Left lung (tissue), 4 donors: ENCODE measurements at regions not wholly inside any gene's neighbourhood (a gene's known extent, or its start where the extent isn't known, plus 50 kb on each side); places are given as distances from the start of the nearest gene placed in this dataset.

Experiments
- ATAC-seq: fragments of 200-7000 bp; cut with Tn5 transposase; one replicate; pipeline ENCODE4 v1.9.1; 2020; ENCODE audit warnings: moderate library complexity
- DNase-seq, 4 donors: peaks; one replicate each; pipeline ENCODE4 v3.0.0-alpha.2; 2013 to 2020
- H3K27ac ChIP-seq, 2 donors: fragments of 200-600 bp; sonication (generic) in 1 of 2; one replicate each; pipeline versions ENCODE4 v1.5.0 to v1.8.0; 2020 to 2021
- H3K27me3 ChIP-seq, 2 donors: fragments of 200-600 bp; sonication (generic) in 1 of 2; one replicate each; pipeline versions ENCODE4 v1.5.0 to v1.8.0; 2020 to 2021
- H3K36me3 ChIP-seq, 2 donors: fragments of 200-600 bp; sonication (generic) in 1 of 2; one replicate each; pipeline versions ENCODE4 v1.5.0 to v1.8.0; 2020 to 2021
- H3K4me1 ChIP-seq, 2 donors: fragments of 200-600 bp; one replicate each; pipeline ENCODE4 v1.8.0; 2021
- H3K4me3 ChIP-seq, 2 donors: fragments of 200-600 bp; sonication (generic) in 1 of 2; one replicate each; pipeline versions ENCODE4 v1.5.0 to v1.8.0; 2020 to 2021; ENCODE audit warnings: mild to moderate bottlenecking in 1 of 2
- H3K9me3 ChIP-seq, 2 donors: fragments of 200-600 bp; sonication (generic) in 1 of 2; one replicate each; pipeline versions ENCODE4 v1.5.0 to v1.8.0; 2020 to 2021
- CTCF ChIP-seq, 2 donors: fragments of 200-600 bp; sonication (generic) in 1 of 2; IDR thresholded peaks; one replicate each; pipeline versions ENCODE4 v1.5.0 to v1.8.0; 2021; ENCODE audit warnings: antibody characterized with exemption in 2 of 2
- intact Hi-C, 2 donors: fragments of 100-400 bp; cut with DNase I; formaldehyde crosslinking; loops; one replicate each; pipeline versions ENCODE4 v1.11.2 to v1.14.2; 2022
- donor health status: DM: no; HTN: yes; CAD: no.
- donor health status: DM: no; HTN: no; CAD: no.

DNA sequence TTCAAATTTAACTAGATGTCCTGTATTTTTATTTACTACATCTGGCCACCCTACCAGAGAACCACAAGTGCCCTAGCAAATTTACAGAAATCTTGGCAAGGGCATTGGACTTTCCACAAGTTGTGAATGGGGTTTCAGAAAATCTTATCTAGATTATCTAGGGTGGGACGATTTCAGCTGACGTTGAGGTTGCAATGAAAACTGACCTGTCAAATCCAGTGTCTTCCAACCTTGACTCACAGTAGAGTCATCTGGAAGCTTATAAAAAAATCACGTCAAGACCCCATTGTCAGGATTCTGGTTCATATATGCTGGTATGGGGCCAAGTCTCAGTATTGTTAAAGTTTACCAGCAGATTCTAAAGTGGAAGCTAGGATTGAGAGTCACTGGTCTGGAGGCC, 109.6 kb upstream of the ACTBL2 start:
- ATAC-seq = no peak
- intact Hi-C loops = no loop called here
- no peak overlapping the region for H3K27ac ChIP-seq
- DNase-seq = no peak
- no peaks in the 10 kb centered on the region for H3K27me3 ChIP-seq
- TF ChIP-seq CTCF (IDR thresholded peaks at IDR 0.05) = no peak
- no peaks in the 10 kb centered on the region for H3K36me3 ChIP-seq
- no peaks in the 10 kb centered on the region for H3K9me3 ChIP-seq
- H3K4me3 ChIP-seq = no peak overlapping the region
- no peaks in the 10 kb centered on the region for H3K4me1 ChIP-seq

DNA sequence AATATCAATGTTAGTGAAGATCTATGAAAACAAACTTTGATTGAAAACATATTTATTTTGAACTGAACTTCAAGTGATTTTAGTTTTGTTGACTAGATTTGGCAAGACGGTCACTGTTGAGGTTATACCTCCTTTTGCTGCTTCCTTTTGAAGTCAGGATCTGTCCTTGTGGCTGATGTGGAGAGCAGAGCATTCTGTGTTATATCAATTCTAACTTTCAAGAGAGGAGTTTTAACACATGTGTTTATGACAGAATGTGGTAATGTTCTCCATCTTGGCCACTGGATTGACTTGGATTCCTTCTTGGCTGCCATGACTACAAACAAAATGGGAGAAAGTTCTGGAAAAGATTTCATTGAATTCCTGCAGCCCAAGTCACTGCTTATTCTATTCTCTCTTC, 104.0 kb upstream of the ACTBL2 start:
- H3K9me3 ChIP-seq = no peaks in the 10 kb centered on the region
- DNase-seq (no peak), ATAC-seq (no peak)
- no peak overlapping the region for H3K4me3 ChIP-seq
- H3K27me3 ChIP-seq = no peaks in the 10 kb centered on the region
- intact Hi-C loops = no loop called here
- TF ChIP-seq CTCF (IDR thresholded peaks at IDR 0.05) = no peak
- H3K36me3 ChIP-seq = no peaks in the 10 kb centered on the region
- no peak overlapping the region for H3K27ac ChIP-seq
- H3K4me1 ChIP-seq = no peaks in the 10 kb centered on the region

DNA sequence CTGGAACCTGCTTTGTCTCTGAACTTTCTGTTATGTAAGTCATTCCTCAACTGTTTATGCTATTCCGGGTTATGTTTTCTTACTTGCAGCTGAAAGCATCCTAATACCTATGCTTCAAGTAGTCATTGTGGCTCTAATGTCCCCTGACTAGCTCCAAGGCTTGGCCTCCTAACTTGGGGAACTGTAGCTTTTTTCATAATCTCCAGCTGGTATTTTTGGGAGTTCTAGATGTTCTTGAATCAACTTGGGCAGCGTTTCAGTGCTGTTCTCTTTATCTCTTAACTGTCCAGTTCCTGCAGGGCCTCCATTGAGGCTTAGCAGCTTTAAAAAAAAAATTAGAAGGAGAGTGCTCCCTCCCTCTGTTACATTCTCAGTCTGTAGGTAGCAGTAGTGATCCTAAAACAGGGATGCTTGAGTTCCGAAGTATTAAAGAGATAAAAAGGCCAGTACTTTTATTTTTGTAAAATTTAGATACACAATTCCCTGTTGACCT, 100.0 kb upstream of the ACTBL2 start:
- Histone ChIP-seq H3K27me3 (no peaks in the 10 kb centered on the region), H3K36me3 (no peaks in the 10 kb centered on the region), H3K4me1 (no peaks in the 10 kb centered on the region), H3K9me3 (no peaks in the 10 kb centered on the region), H3K4me3 (no peak overlapping the region), H3K27ac (no peak overlapping the region)
- DNase-seq (no peak), ATAC-seq (no peak)
- no peak for TF ChIP-seq CTCF (IDR thresholded peaks at IDR 0.05)
- intact Hi-C loops = no loop called here

DNA sequence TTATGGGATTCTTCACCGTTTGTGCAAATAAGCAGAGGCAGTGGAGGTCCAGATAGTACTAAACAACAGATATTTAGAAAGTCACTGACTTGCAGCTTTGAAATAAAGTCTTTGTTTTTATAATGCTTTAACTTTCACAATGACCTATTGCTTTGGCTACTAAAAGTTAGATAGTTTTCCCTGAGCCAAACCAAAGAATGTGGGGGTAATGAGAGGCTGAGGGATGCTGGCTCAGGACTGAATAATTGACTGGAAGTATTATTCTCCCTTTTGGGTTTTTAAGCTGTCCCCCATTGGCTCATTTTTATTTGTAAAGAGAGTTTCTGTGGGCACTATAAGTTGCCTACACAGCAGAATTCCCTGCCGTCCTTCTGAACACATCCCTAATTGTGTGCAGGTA, 99.2 kb upstream of the ACTBL2 start:
- H3K4me3 ChIP-seq = no peak overlapping the region
- H3K4me1 ChIP-seq = no peaks in the 10 kb centered on the region
- no peaks in the 10 kb centered on the region for H3K9me3 ChIP-seq
- H3K36me3 ChIP-seq = no peaks in the 10 kb centered on the region
- intact Hi-C loops = no loop called here
- DNase-seq = no peak
- ATAC-seq = peak; percentile 21
- no peak for TF ChIP-seq CTCF (IDR thresholded peaks at IDR 0.05)
- peak overlapping the region in 1 of 2 donors; percentile 42 for H3K27ac ChIP-seq
- no peaks in the 10 kb centered on the region for H3K27me3 ChIP-seq

GRCh38 chr5:57581222-57581621, 98.6 kb upstream of the ACTBL2 start:
- ATAC-seq (peak; percentile 23), DNase-seq (no peak)
- Histone ChIP-seq H3K4me3 (no peak overlapping the region), H3K27ac (peak overlapping the region in 1 of 2 donors; percentile 42), H3K36me3 (no peaks in the 10 kb centered on the region), H3K4me1 (no peaks in the 10 kb centered on the region), H3K9me3 (no peaks in the 10 kb centered on the region), H3K27me3 (no peaks in the 10 kb centered on the region)
- intact Hi-C loops = no loop called here
- TF ChIP-seq CTCF (IDR thresholded peaks at IDR 0.05) = no peak
